Tibial nerve (tissue), 3 donors: ENCODE measurements at regions not wholly inside any gene's neighbourhood (a gene's known extent, or its start where the extent isn't known, plus 50 kb on each side); places are given as distances from the start of the nearest gene placed in this dataset.

Experiments used
- CTCF ChIP-seq, 5 experiments: fragments of 200-600 bp in 3 of 5; fragments of 450-650 bp in 2 of 5; sonication (generic) in 3 of 5; IDR thresholded peaks; one replicate each; pipeline ENCODE4 v1.5.1; 2016 to 2019; ENCODE audit warnings: antibody characterized with exemption in 5 of 5, mild to moderate bottlenecking in 3 of 5, moderate library complexity in 2 of 5
- POLR2A ChIP-seq, 2 donors: fragments of 450-650 bp; IDR thresholded peaks; one replicate each; pipeline ENCODE4 v1.6.1; 2017; ENCODE audit warnings: antibody characterized with exemption in 2 of 2, mild to moderate bottlenecking in 2 of 2, moderate library complexity in 2 of 2

- TF ChIP-seq POLR2A (IDR thresholded peaks at IDR 0.05) (no peak), CTCF (IDR thresholded peaks at IDR 0.05) (no peak)
Measured at GRCh38 chr11:109155291-109155690, 266.7 kb upstream of the C11orf87 start.
